GM23248 (cell line): ENCODE measurements at regions not wholly inside any gene's neighbourhood (a gene's known extent, or its start where the extent isn't known, plus 50 kb on each side); places are given as distances from the start of the nearest gene placed in this dataset.

ENCODE experiments used
- EZH2 ChIP-seq: fragments of 200-600 bp; sonication (generic); IDR thresholded peaks from 2 replicates; pipeline ENCODE4 v1.6.1; 2018; ENCODE audit warnings: antibody characterized with exemption, mild to moderate bottlenecking; ENCODE audit not compliant: insufficient read depth, poor library complexity, severe bottlenecking
- EZH2phosphoT487 ChIP-seq: fragments of 200-600 bp; sonication (generic); IDR thresholded peaks from 2 replicates; pipeline ENCODE4 v1.6.1; 2018; ENCODE audit warnings: antibody characterized with exemption, moderate library complexity, mild to moderate bottlenecking, low read depth; ENCODE audit not compliant: insufficient read depth

DNA sequence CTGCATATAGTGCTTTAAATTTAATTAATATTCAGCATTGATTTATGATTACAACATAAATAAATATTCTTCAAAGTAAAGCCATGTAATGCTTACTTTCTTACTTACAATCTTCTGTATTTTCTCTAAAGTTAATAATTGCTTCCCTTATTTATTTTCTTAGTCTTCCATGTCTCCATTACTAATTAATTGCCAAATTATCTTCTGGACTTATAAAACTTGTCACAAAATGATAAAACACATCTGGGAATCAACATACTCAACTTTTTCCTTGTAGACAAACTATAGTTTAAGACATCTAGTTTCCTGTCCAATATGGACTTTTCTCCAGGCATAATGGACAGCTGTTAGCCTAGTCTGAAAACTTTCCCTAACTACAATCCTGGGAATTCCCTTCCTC is 466.6 kb downstream of the FLRT2 start:
- TF ChIP-seq EZH2 (no peak), EZH2phosphoT487 (no peak)
